ENCODE measurements at regions not wholly inside any gene's neighbourhood (a gene's known extent, or its start where the extent isn't known, plus 50 kb on each side); places are given as distances from the start of the nearest gene placed in this dataset.

DNA sequence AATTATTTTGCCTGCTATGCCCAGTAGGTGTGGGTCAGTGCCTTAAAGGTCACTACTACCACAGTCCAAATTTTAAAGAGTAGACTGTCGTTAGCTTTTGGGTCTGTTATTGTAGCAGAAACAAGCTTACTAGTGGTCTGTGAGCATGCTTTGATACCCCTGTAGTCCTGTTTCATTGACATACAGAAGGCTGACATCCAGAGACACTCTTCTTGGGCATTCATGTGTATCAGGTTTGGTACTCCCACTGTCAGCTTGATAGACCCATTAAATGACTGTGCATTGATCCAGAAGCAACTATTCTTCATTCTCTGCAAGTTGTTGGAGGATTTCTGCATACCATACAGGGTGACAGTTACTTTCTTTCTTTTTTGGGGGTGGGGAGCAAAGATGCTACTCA, 884.4 kb upstream of the CELF2 start:
- TF ChIP-seq POLR2A (IDR thresholded peaks at IDR 0.05), result no peak
- TF ChIP-seq, protein P1, sequence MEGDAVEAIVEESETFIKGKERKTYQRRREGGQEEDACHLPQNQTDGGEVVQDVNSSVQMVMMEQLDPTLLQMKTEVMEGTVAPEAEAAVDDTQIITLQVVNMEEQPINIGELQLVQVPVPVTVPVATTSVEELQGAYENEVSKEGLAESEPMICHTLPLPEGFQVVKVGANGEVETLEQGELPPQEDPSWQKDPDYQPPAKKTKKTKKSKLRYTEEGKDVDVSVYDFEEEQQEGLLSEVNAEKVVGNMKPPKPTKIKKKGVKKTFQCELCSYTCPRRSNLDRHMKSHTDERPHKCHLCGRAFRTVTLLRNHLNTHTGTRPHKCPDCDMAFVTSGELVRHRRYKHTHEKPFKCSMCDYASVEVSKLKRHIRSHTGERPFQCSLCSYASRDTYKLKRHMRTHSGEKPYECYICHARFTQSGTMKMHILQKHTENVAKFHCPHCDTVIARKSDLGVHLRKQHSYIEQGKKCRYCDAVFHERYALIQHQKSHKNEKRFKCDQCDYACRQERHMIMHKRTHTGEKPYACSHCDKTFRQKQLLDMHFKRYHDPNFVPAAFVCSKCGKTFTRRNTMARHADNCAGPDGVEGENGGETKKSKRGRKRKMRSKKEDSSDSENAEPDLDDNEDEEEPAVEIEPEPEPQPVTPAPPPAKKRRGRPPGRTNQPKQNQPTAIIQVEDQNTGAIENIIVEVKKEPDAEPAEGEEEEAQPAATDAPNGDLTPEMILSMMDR (IDR thresholded peaks at IDR 0.05), result no peak
